ENCODE measurements at regions not wholly inside any gene's neighbourhood (a gene's known extent, or its start where the extent isn't known, plus 50 kb on each side); places are given as distances from the start of the nearest gene placed in this dataset.

GRCh38 chr2:129747500-129748125, 231.9 kb upstream of the RAB6C start:
- no peak for TF ChIP-seq NR1H2 (CRISPR knock-in tag; IDR thresholded peaks at IDR 0.05; ENCODE audit: borderline replicate concordance, low read depth)
- no peak for TF ChIP-seq TRAFD1 (CRISPR knock-in tag; IDR thresholded peaks at IDR 0.05; ENCODE audit: borderline replicate concordance)
- no peak for TF ChIP-seq POLR2A (IDR thresholded peaks at IDR 0.05; ENCODE audit: insufficient read depth in 1 of 2, low read depth in 2 of 2, low read length in 2 of 2)
- TF ChIP-seq, protein P1, sequence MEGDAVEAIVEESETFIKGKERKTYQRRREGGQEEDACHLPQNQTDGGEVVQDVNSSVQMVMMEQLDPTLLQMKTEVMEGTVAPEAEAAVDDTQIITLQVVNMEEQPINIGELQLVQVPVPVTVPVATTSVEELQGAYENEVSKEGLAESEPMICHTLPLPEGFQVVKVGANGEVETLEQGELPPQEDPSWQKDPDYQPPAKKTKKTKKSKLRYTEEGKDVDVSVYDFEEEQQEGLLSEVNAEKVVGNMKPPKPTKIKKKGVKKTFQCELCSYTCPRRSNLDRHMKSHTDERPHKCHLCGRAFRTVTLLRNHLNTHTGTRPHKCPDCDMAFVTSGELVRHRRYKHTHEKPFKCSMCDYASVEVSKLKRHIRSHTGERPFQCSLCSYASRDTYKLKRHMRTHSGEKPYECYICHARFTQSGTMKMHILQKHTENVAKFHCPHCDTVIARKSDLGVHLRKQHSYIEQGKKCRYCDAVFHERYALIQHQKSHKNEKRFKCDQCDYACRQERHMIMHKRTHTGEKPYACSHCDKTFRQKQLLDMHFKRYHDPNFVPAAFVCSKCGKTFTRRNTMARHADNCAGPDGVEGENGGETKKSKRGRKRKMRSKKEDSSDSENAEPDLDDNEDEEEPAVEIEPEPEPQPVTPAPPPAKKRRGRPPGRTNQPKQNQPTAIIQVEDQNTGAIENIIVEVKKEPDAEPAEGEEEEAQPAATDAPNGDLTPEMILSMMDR (CRISPR knock-in tag; IDR thresholded peaks at IDR 0.05), result no peak
- no peak for TF ChIP-seq ELF1 (CRISPR knock-in tag; IDR thresholded peaks at IDR 0.05)
- TF ChIP-seq RAD21 (CRISPR knock-in tag; IDR thresholded peaks at IDR 0.05), result no peak
- TF ChIP-seq ZNF318 (CRISPR knock-in tag; IDR thresholded peaks at IDR 0.05), result no peak
- no peak for TF ChIP-seq BRF2 (CRISPR knock-in tag; IDR thresholded peaks at IDR 0.05)
- no peak for TF ChIP-seq ZNF354B (CRISPR knock-in tag; IDR thresholded peaks at IDR 0.05)
